ENCODE measurements at regions not wholly inside any gene's neighbourhood (a gene's known extent, or its start where the extent isn't known, plus 50 kb on each side); places are given as distances from the start of the nearest gene placed in this dataset.

GRCh38 chr13:90308249-90308648 lies 1039.2 kb upstream of the MIR17HG start:
- TF ChIP-seq CTCF (IDR thresholded peaks at IDR 0.05; ENCODE audit: low read depth, low read length), result no peak
- no peak for DNase-seq (ENCODE audit: extremely low read depth, low read depth)

- TF ChIP-seq CTCF (IDR thresholded peaks at IDR 0.05; ENCODE audit: low read depth, low read length), result no peak
- DNase-seq (ENCODE audit: extremely low read depth, low read depth), result no peak
These were observed 1035.6 kb upstream of the MIR17HG start for GRCh38 chr13:90311929-90312328.

GRCh38 chr13:90315061-90315460 lies 1032.4 kb upstream of the MIR17HG start:
- no peak for DNase-seq (ENCODE audit: extremely low read depth, low read depth)
- TF ChIP-seq CTCF (IDR thresholded peaks at IDR 0.05; ENCODE audit: low read depth, low read length), result no peak

GRCh38 chr13:90320664-90321063 lies 1026.8 kb upstream of the MIR17HG start:
- no peak for TF ChIP-seq CTCF (IDR thresholded peaks at IDR 0.05; ENCODE audit: low read depth, low read length)
- no peak for DNase-seq (ENCODE audit: extremely low read depth, low read depth)

- no peak for DNase-seq (ENCODE audit: extremely low read depth, low read depth)
- no peak for TF ChIP-seq CTCF (IDR thresholded peaks at IDR 0.05; ENCODE audit: low read depth, low read length)
These were observed 1026.1 kb upstream of the MIR17HG start for GRCh38 chr13:90321281-90321931.

GRCh38 chr13:90329641-90330040 lies 1017.8 kb upstream of the MIR17HG start:
- DNase-seq (ENCODE audit: extremely low read depth, low read depth), result no peak
- TF ChIP-seq CTCF (IDR thresholded peaks at IDR 0.05; ENCODE audit: low read depth, low read length), result no peak

- no peak for DNase-seq (ENCODE audit: extremely low read depth, low read depth)
- TF ChIP-seq CTCF (IDR thresholded peaks at IDR 0.05; ENCODE audit: low read depth, low read length), result no peak
These were observed 1015.5 kb upstream of the MIR17HG start for GRCh38 chr13:90331974-90332373.

All from AG09319 (cell line).